GM21723 (cell line): ENCODE measurements at regions not wholly inside any gene's neighbourhood (a gene's known extent, or its start where the extent isn't known, plus 50 kb on each side); places are given as distances from the start of the nearest gene placed in this dataset.
"Not testable (repeated sequence)": the region's sequence is repeated elsewhere in the genome, so short reads cannot be mapped to it uniquely, and the experiment has no call there.

Source experiments
- ATAC-seq: cut with Tn5 transposase; IDR thresholded peaks from one replicate; pipeline ENCODE4 v1.9.1; 2021; ENCODE audit warnings: mild to moderate bottlenecking, moderate library complexity; ENCODE audit not compliant: unreplicated experiment

DNA sequence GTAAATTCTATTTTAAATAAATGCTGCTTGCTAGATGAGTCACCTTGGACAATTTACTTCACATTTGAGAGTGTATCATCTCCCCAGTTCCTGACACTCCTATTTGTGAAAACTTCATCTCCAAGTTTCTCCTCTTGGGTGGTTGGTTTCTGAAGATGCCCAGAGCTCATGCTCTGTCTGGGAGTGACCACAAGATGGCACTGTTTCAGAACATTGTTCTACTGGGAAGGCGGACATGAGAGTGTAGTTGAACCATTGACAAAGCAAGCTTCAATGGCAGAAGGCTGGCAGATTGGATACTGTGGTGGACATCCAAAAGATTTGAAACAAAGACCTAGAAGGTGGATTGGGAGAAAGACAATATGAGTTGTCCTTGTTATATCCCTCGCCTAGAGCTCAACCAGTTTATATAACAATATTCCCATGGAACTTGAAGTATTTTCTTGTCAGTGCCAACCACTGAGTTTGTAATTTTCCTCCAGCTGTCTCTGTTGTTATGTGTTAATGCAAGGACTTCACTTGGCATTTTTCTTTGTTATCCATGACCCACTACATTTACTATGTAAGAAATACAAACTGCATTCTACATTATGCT lies 234.3 kb upstream of the ANKH start:
- ATAC-seq: peak; percentile 92

DNA sequence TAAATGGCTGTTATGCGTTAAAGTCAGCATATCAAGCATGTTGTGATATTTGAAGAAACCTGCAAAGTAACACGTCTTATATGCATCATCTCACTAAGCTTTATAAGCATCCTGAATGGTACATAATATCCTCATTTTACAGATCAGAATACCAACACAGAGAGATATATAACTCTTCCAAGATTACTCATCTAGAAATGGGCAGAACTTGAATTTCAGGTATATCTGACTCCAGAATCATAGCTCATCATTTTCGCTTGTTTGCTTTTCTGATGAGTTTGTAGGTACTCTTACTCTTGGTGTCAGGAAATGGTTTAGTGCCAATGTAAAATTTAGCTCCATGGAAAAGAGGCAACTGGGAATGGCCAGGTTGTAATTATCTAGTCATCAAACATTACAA lies 232.3 kb upstream of the ANKH start:
- ATAC-seq: no peak

DNA sequence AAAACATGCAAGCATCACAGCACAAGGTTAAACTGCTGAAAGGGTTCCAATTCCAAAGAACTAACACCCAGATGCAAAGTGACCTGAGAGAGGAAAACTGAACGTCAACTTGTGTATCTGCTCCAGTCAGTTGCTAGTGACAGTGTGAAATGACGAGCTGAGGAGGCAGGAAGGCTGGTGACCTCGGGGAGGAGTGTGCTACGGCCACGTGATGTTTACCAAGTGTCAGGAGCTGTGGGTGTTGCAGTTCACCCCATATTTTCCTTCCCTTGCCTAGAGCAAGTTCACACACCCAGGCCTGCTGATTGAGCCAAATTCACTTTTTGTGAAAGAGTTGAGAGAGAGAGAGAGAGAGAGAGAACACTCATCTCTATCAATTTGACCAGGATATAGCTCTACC lies 231.6 kb upstream of the ANKH start:
- no peak for ATAC-seq

DNA sequence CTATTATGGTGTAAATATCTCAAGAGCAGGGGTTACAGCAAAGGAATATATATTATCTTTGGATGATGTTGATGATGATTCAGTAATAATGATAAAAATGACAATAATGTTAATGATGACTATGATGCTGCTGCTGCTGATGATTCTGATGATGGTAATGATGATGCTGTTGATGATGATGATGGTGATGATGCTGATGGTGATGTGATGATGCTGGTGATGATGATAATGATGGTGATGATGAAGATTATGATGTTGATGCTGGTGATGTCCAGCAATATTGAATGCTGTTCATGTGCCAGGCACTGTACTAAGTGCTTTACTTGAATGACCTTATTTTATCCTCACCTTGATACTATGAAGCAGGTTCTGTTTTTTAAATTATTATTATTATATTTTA lies 226.0 kb upstream of the ANKH start:
- ATAC-seq: no peak

DNA sequence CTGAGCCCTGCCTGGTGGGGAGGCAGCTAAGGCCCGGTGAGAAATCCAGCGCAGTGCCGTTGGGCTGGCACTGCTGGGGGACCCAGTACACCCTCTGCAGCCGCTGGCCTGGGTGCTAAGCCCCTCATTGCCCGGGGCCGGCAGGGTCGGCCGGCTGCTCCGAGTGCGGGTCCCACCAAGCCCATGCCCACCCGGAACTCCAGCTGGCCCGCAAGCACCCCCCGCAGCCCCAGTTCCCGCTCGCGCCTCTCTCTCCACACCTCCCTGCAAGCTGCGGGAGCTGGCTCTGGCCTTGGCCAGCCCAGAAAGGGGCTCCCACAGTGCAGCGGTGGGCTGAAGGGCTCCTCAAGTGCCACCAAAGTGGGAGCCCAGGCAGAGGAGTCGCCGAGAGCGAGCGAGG lies 225.1 kb upstream of the ANKH start:
- not testable (repeated sequence) for ATAC-seq

DNA sequence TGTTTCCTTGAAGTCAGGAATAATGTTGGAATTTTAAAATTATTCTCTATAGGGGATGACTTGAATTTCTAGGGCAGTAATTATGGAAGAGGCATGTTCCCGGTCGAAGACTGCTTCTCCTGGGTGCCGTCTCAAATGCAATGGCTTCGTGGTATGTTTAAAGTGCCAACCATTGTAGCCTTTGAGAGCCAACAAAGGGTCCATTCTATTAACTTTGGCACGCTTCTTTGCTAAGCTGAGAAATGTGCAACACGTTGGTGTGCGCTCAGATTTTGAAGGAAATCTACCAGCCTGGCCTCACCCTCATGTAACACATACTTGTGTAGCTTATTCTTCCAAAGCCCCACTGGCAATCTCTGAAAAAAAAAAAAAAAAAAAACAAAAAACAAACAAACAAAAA lies 221.2 kb upstream of the ANKH start:
- ATAC-seq: no peak

DNA sequence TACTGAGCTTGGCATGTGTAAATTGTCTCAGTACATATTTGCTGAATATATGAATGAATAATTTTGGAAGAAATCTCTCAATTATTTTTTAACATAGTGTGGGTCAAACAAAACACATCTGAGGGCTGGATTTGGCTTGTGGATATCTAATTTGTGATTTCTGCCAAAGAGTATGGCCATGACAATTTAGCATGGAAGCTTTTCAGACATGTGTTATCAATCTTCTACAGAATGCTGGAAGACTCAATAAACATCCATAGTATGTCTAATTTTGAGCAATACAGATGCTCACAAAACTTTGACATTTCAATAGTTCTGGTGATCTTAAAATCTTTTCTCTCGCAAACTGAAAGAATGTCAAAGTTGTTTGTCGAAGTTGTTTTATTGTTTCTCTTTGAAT lies 214.1 kb upstream of the ANKH start:
- no peak for ATAC-seq

DNA sequence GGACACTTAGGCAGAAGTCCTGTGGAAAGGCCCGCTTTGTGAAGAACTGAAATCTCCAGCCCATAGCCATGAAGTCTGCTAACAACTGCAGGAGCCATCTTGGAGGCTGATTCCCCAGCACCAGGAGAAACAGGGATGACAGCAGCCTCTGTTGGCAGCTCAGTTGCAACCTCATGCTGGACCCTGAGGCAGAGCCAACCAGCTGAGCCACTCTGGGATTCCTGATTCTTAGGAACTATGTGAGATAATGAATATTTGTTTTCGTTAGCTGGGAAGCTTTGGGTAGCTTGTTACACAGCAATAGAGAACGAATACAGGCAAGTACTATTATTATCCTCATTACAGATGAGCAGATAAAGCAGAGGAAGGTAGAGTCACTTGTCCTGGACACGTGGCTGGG lies 210.5 kb upstream of the ANKH start:
- no peak for ATAC-seq

DNA sequence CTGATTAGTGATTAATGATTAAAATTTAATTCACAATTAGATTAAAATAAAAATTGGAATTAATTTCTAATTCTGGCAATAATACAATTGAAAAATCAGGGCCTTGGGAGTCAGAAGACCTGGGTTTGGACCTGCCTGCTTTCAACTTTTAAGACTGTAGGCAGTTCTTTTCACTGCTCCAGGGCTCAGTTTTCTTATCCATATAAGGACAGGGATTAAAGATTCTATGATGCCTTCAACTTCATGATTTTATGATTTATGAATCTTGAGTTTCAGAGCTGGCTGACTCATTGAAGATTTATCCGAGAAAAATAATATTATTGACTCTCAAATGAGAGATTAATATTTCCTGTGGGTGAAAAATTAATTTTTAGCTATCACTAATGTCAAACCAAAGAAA lies 208.6 kb upstream of the ANKH start:
- ATAC-seq: no peak

DNA sequence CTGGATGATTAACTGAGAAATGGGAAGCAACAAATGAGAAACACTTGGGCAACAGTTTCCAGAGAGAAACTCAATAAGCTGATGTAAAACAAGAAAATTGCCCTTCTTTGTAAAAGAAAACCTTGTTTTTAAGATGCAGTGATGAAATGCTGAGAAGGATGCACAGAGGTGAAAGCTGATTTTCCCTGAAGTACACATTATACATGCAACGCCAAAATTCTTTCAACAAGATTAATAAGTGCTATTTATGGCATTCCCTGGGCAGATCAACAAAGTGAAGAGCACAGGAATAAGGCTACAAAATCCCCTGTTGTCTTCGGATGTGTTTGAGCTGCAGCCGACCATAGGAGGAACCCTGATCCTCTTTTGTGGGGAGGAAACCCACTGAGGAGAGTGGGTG lies 208.0 kb upstream of the ANKH start:
- ATAC-seq: no peak

DNA sequence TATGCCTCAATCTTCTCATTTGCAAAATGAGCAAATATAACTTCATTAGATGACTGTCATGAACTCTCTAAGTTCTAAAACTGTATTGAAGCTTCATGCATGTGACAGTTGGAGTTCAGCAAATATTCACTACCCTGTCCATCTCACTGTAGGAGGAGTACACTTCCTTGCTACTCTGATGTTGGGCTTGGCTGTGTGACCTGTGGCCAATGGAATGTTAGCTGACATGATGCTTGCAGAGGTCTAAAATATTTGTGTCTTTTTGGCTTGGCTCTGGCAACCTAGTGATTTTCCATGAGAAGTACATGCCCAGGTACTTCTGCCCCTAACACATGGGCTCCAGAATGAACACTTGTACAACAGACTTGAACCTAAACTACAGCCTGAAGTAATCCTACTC lies 203.1 kb upstream of the ANKH start:
- no peak for ATAC-seq

DNA sequence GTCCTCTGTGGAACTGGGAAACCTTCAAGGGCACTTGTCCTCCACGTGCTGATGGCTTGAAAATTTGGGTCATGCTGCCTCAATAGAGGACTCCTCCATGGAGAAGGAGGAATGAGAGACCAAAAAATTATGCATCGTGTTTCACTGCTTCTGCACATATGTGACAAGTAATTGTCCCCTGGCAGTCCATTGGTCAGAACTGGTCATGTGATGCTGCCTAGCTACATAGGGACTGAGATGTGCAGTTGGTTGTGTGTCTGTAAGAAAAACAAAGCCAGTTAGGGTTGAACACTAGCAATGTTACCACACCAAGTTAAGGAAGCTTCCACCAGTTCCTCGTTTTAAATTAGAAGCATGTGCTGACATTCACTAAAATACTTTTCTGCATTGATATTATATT lies 201.9 kb upstream of the ANKH start:
- no peak for ATAC-seq

DNA sequence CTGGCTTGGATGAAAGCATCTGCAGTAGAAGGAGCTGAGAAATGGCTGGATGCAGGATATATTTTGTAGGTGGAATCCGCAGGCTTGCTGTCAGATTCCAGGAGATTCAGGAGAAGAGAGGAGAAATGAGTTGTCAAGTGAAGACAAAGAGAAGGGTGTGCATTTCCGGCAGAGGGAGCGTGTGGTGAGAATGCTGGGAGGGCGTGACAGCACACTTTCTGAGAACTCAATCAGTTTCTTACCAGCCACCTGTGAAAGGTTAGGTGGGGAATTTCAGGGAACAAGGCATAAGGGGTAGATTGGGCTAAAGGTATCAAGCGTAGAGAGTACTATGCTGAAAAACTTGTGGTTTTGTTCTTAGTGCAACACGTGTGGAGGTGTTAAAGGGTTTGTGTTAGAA lies 199.3 kb upstream of the ANKH start:
- no peak for ATAC-seq

DNA sequence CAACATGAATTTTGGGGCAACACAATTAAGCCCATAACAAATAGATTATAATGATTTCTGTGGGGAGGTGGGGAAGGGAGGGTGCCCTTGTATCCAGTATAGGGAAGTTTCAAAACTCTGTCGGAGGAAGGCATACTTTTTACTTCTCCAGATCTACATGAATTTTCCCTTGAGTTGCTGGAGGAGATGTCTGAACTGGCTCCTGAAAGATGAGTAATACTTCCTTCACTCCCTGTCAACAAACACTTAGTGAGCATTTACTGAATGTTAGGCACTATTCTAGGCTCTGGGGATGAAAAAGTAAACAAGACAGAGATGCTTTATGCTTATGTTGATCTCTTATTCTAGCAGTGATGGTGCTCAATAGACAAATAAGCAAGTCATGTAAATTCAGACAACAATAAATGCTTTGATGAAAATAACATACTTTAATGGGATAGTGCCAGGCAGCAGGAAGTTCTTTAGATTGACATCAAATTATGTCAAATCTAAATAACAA lies 197.9 kb upstream of the ANKH start:
- no peak for ATAC-seq

DNA sequence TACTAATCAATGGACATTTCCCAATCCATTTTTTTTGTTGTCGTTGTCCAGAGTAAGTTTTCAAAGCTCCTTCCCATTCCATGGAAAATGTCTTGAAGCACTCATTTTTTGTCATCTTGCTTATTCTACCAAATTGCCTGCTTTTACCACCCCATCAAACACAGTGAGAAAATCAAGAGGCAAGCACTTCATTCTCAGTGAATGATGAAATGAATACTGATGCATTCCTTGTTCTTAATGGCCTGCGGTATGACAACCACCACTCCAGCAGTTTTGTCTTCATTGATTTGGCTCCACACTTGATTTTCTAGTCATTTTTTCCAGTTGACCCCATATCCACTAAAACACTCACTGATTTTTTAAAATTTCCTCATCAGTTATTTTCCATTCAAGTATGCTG lies 193.5 kb upstream of the ANKH start:
- ATAC-seq: no peak

DNA sequence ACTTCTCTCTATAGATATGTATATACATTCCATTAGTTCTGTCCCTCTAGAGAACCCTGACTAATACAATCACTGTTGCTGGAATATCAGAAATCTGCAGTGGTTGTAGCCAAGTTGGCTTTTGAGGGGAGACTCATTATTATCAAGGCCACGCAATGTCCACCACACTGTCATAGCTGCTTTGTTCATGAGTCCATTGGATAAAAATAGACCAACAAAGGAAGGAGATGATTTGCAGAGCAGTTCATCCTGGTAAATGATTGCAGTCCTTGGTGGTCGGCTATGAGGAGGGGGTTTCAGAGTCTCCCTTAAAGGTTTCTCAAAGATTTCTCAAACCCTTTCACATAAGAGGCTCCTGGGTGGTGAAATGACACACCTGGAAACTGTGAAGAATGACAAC lies 192.8 kb upstream of the ANKH start:
- ATAC-seq: no peak

DNA sequence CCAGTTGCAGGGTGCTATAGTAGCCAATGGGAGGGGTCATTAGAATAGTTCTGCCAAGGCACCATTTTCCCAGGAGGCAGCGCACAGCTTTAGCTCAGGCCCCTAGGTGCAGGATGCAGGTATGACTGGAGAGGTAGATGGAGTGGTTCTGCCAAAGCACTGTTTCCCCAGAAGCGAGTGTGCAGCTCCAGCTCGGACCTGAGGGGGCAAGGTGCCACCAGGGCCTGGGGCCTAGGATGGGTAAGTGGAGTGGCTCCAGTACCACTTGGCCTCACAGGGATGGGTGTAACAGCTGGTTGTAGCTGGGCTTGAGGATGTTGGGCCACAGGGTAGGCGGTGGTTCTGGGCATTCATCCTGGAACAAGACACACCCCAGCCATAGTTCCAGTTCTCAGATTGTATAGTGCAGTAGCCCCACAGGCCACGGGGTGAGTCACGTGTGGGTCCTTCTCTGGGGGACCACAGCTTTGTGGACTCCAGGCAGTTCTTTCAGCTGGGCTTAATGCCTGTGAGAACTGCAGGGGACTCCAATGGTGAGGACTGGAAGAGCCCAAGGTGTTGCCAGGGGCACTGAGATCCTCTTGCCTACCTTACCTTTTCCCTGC lies 185.5 kb upstream of the ANKH start:
- no peak for ATAC-seq

DNA sequence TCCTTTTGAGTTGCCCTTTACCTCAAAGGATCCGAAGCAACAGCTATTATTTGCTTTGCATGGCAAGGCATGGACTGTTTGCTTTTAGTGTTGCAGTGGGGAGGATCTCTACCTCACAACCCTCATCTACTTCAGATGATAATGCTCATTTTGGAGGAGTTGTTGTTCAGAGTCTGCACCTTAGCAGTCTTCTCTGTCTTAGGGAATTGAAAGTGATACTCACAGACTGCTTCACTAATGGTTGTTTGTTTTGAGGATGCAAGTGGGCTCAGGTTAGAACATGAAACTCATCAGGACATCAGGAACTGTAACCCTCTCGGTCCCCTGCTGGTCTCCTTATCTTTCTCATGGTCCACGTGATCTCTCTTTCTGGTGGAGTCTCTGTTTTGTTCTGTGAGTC lies 172.9 kb upstream of the ANKH start:
- no peak for ATAC-seq

DNA sequence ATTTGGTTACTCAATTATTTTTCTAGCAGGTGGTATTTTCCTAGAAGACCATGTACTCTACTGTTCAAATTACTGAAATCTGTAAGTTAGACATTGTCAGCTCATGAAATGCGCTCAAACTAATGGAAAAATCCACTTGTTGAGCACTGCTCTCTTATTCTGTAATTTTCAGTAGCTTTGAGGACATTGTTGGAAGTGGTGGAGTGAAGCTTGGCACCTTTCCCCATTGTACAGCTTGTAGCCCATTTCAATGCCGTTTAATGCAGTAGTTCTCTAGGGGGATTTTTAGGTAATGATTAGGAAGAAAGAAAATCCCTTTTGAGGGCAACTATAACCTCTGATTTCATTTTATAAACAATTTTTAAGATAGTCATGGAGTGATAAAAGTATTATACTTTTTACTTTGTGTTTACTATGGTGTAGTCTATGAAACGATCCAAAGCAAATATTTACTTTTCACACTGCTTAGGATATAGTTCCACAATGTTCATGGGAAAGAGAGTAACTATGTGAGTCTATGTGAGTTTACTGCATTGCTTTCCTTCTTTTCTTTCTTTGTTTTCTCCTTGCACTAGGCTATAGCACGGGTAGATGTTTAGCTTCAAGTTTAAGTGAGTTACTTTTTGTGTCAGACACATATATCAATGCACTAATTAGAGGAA lies 165.8 kb upstream of the ANKH start:
- no peak for ATAC-seq

DNA sequence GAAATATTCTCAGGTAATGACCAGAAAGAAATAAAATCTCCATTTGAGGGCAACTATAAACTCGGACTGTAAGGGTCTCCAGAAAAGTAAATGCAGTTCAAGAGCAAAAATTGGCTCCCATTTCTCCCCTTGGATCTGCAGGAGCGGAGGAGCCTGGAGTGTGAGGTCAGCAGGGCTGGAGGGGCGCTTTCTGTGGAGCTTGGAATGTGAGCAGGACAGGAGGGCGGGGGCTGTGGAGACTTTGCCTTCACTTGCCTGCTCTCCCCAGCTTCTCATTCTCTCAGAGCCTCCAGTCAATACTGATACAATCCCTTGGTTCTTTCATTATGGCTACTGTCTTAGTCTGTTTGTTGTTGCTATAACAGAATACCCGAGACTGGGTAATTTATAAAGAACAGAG lies 162.8 kb upstream of the ANKH start:
- no peak for ATAC-seq

DNA sequence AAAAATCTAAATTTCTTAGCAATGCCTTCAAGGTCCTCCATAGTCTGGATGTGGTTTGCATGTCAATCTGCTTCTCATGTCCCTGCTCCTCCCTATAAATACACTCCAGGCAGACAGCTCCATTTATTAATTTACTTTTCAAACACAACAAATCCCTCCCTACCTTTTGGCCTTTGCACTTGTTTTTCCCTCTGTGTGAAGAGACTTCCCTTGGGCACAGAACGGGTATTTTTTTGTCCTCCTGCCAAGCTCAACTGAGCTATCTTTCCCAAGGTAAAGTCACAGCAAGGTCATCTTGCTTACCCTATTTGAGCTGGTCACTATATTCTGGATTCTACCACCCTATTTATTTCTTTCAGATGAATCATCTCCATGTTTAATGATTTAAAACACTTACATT lies 159.6 kb upstream of the ANKH start:
- no peak for ATAC-seq

DNA sequence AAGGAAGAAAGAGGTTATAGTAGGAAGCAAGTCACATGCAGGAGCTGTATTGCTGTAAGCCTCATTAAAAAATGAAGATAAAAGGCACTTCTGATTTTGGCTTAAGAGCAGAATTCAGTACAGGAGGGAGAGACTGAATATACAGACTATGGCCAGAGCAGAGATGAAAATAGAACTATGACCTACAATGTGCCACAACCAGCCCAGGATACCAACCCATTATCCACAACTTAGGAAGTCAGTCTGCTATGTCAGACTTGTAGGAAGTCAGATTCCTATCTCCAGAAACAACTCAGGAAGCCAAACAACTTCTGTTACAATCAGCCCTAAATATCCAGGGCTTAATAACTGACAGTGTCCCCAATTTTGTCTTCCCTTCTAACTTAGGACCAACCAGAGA lies 156.2 kb upstream of the ANKH start:
- no peak for ATAC-seq

DNA sequence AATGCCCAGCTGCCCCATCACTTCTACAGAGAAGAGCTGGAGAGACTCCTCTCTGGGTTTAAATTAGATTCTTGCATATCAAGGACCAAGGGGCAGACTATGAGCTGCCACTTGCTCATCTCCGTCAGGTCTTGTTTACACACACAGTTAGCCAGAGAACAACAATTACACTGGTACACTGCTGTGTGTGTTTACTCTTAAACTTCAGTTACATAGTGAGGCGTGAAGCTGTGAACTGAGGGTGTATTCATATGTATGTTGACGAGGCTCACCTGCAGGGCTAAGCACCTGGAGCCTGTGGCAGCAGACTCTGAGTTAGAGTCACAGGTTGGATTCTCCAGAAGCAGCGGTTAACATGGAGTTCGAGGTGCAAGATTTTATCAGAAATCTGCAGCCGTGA lies 155.4 kb upstream of the ANKH start:
- no peak for ATAC-seq
